ENCODE measurements at regions not wholly inside any gene's neighbourhood (a gene's known extent, or its start where the extent isn't known, plus 50 kb on each side); places are given as distances from the start of the nearest gene placed in this dataset.

DNA sequence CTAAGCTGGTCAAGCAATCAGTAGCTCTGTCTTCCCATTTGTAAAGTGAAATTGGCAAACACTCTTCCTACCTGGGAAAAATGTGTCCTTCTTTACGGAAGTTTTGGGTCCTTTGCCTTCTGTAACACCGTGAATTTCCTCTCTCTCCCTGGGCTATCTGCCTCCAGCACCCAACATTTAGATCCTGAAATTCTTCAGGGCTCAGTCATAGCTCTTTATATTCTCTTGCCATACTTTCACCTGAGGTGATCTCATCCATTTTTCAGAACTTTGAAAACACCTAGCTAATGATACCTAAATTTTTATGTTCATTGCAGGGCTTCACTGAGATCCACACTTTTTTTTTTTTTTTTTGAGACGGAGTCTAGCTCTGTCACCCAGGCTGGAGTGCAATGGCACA is 1042.2 kb downstream of the DIAPH3 start:
- DNase-seq (ENCODE audit: low read depth) = no peak

DNA sequence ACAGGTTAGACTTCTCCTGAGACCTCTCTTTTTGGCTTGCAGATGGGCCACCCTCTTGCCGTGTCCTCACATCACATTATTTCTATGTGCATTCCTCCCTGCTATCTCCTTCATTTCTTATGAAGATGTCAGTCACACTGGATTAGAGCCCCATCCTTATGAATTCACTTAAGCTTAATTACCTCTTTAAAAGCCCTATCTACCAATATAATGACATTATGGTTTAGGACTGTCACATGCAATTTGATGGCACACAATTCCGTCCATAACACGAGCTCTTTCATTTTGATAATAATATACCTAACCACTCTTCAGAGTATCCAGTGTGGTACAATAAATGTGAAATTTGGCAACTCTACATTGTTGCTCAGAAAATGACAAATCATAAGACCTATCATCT is 1037.3 kb downstream of the DIAPH3 start:
- no peak for DNase-seq (ENCODE audit: low read depth)

DNA sequence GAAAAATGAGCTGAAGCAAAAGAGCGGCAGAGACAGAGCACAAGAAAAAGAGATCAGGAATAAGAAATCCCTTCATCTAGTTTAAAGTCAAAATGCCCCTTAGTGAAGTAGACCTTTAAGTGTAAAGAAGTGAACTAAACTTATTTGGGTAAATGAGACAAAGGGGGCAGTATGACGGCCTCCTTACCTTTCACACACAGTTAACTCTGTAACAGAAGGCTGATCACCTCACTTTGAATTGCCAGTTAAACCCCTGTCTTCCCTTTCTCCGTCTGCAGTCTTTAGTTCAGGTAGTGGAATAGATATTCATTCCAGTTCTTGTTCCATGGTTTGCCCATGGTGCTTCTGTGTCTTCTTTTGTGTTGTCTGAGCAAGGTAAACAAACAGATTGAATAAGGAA is 1029.8 kb downstream of the DIAPH3 start:
- DNase-seq (ENCODE audit: low read depth) = no peak

DNA sequence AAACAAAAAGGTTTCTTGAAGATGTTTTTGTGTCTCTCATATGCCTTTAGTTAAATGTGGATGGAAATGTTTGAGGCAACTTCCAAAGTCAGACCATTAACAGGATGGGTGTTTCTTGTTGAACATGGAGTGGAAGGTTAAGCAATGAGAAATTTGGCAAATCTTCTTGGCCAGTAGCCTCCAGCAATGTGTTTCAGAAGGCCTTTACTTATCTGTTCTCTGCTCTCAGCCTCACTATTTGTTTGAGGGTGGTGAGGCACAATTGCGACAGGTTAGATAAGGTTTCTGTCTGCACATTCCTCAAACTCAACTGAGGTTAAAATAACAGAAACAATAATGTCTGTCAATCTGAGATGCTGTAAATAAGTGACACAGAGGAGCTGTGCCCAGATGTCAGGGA is 1019.0 kb downstream of the DIAPH3 start:
- no peak for DNase-seq (ENCODE audit: low read depth)

DNA sequence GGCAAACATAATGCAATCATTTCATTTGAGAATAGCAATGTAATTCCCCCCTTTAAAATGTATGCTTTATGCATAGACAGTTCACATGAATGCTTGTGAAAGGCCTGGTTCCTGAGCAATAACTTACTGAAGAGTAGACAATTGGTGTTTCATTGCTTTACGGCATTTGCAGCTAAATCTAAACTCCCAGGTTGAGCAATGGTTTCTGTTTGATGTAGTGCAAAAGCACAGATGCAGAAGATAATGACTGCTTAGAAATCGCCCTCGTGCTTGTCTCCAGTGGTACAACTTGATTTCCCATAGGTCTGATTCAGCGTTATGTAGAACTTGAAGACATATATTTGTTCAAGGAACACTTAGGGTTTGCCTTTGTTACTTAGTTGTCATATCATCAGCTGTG is 1018.3 kb downstream of the DIAPH3 start:
- DNase-seq (ENCODE audit: low read depth) = no peak

DNA sequence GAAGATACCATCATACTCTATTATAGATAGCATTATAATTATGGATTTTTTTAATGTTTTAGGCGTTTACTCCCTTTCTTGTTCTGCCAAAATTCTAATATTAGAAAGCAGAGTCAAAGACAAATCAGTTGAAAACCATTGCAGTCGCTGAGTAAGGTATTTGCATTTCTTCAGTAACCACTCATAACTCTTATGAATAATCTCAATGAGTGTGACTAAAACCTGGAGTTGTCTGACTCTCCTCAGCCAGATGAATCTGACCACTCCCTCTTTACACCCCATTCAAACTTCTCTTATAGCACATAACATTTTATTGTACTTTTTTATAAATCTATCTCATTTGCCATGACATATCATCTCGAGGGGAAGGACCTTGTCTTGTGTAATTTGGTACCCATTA is 1006.5 kb downstream of the DIAPH3 start:
- DNase-seq (ENCODE audit: low read depth) = no peak

DNA sequence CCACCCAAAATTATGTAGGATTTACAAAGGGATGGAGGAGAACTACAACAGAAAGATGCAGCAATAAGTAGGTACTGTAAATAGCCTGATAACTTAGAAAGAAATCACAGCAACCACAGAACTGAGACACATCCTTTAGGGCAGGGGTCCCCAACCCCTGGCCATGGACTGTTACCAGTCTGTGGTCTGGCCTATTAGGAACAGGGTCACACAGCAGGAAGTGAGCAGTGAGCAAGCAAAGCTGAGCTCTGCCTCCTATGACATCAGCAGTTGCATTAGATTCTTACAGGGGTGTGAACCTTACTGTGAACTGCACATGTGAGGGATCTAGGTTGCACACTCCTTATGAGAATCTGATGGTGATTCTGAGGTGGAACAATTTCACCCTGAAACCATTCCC is 997.6 kb downstream of the DIAPH3 start:
- no peak for DNase-seq (ENCODE audit: low read depth)

DNA sequence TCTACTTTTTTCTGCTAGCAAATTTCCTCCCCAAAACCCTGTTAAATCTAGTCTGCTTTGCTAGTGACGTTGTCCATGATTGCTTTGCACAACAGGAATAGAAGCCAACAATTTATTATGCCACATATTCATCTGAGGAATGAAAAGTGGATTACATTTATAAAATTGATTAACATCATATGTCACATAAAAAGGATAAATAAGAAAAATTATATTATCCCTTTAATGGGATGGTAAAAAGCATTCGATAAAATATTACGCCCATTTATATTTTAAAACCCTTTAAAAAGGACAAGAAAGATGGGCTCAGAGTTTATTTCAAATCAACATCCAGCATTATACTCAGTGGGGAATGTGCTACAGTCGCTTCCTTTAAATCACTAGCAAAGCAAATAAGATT is 991.7 kb downstream of the DIAPH3 start:
- no peak for DNase-seq (ENCODE audit: low read depth)

DNA sequence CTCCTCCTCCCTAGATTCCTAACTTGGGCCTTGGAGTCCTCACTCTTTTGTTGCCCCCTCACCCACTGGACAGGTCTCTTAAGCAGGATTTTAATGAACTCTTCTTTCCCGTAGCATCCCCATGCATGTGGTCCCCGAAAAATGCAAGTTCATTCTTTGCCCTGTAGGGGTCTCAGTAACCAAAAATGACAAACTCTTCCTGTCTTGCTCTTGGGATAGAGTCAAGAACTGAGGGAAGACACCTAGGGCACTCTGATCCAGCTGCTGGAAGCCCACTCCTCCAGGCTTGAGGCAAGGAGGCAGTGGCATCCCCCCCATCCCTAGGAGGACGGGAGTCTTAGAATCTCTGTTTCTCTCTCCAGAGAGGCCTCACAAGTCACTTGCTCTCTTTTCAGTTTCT is 987.0 kb downstream of the DIAPH3 start:
- DNase-seq (ENCODE audit: low read depth) = no peak

DNA sequence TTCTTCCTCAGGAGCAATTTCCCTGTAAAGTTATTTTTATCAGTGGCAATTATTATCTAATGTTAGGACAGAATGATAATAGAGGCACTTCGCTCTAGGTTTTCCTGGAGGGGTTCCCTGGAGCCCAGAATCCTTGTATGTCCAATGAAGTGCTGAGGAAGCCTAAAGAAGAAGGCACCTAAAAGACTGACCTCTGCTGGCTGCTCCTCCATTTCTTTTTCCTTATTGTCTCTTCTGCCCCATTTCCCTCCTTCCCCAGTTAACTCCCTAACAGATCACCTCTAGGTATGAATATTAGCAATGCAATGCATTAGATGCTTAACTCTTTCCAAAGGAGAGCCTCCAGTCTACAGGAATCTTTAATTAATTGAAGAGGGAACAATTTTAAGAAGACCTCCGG is 985.4 kb downstream of the DIAPH3 start:
- DNase-seq (ENCODE audit: low read depth) = no peak

DNA sequence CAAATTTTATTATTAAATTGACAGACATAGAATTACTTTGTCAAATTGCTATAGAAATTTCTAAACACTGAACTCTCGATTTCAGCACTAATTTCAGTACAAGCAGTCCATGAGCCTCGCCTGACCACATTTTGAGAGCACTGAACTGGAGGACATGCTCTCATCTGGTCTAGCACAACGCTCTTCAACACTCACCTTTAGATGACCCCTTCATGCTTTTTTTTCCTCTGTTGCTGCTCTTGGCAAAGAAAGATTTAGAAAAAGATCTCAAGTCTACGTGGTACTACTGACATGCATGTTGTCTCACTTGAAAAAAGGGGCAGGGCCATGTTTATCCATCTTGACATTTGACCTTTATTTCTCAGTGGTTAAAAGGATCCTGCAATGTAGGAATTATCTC is 981.5 kb downstream of the DIAPH3 start:
- no peak for DNase-seq (ENCODE audit: low read depth)

DNA sequence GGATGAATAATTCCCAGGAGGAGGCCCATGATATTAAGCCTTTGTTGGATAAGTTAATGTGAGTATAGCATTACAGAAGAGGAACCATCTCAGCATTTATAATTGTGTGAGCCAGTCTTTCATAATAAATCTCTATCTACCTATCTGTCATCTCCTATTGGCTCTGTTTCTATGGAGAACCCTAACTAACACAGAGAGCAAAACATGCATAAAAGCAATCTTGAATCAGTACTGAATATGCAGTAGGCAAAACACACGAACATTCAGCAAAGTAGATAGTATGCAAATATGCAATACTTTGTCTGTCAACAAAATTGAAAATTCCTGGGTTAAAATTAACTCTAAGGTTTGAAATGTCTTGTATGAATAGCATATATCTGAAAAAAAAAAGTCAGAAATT is 966.3 kb downstream of the DIAPH3 start:
- no peak for DNase-seq (ENCODE audit: low read depth)

DNA sequence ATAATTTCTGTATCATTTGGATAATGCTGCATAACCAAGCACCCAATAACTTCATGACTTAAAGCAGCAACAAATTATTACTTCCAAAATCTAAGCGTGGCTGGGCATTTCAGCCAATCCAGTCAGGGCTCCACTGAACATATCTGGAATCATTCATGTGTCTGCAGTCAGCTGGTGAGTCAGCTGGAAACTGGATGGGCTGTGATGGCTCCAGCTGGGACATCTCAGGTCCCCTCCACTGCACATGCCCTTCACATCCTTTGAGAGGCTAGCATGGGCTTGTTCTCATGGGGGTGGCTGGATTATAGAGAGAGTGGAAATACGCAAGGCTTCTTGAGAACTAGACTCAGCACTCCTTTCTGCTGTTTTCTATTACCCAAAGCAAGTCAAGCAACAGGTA is 961.9 kb downstream of the DIAPH3 start:
- no peak for DNase-seq (ENCODE audit: low read depth)

DNA sequence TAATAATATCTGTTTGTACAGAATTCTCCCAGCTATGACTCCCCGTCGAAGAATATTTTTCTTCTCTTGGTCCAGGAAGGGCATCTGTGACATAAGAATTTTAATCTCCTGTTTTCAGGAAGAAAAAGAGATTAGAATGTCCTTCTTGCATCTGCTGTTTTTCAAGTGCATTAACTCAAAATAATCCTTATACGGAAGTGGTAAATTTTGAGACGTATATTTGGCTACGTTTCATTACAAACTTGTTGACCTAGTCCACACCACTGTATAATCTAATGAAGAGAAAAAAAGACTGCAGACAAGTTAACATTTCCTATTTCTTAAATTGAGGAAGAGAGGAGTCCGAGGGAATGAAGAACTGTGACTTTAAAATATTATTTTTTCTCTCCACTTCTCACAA is 959.9 kb downstream of the DIAPH3 start:
- no peak for DNase-seq (ENCODE audit: low read depth)

DNA sequence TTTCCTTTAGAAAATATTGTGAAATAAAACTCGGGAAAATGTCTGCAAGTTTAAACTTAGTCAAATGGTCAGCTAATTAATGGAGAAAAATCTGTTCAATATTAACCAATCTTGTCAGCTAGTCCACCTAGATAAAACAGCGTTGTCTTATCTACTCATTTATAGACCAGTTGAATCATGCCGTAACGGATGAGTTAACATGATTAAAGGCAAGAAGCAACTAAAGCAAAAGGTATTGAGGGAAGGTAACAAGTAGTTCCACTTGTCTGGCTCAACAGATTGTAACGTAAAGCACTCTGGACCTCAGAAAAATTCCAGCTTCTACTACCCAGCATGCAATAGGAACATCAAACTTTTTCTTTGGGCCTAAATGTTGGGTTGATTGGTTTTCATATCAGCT is 958.2 kb downstream of the DIAPH3 start:
- no peak for DNase-seq (ENCODE audit: low read depth)

DNA sequence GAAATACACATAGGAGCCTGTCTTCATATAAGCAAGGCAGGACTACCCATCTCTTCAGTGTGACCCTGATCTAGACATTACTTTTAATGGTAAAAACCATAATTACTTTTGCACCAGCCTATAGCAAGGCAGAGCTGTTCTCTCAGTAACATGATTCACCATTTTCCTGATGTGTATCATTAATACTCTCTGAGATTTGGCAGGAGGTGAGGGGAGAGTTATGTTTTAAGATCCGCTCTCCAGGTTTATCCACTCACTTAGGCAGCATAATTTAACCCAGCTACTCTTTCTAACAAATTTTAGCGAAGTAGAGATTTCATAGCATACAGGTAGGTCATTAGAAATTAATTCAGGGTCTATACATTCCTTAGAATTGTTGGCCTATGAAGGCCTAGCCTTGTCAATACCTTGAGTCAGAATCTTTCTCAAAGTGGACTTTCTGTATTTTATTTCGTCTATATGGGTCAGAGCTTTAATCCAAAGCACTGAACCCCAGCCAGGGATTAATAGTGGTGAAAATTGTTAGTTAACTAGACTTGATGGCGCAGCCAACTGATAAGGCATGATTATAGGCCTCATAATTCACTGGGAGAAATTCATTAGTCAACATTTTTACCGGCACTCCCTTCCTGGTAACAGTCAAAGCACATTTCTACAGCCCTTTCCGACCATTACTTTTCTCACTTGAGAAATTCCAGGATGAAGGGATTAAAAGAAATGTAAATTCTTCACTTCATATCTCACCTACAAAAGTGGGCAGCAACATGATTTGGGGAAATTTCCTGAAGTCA is 955.1 kb downstream of the DIAPH3 start:
- DNase-seq (ENCODE audit: low read depth) = no peak

DNA sequence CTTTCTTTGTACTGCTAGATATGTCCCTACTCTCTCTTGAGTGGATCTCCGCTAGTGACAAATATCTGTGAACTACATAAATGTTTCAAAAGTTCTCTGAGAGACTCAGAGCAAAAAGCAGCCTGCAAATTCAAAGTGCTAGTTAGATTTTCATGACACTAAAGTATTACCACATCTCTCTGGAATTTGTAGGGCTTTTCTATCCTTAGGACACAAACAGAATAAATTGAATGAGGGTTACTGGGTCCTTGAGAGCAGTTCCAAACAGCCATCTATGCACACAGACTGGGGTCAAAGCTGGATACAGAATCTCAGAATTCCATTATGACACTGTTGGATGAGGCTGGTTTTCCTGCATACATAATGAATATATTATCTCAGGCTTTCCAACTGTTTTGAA is 953.2 kb downstream of the DIAPH3 start:
- no peak for DNase-seq (ENCODE audit: low read depth)

DNA sequence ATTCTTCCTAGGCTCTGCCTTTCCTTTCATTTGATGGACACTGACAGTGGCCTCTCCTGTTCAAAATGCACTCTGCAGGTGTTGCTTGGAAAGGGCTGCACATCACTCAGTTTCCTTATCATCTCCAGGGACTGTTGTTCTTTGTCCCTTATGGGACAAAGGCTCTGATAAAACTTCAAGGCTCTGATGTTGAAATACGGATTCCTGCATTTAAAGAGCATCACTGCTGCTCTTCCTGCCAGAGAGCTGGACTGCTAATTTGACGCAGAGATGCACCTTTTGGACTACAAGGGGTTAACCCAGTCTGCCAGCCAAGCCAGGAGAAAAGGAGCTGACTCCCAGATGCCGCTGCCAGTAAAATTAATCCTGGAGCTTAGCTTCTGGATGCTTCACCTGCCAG is 952.1 kb downstream of the DIAPH3 start:
- DNase-seq (ENCODE audit: low read depth) = no peak

DNA sequence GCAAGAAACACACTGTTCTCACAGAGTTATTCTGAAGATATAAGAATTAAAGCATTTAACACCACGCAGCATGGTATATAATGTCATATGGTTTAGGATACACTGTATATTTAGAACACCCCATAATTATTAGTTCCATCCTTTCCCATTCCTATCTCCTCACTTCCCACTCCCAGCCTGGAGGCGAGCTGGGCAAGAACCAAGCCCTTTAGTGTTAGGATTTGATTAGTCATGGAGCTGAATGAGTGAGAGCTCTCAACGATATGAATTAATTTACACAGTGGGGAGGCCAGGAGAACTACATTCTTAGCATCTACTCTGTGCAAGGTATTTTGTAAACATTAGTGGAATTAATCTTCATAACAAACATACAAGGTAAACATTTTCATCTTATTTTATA is 934.3 kb downstream of the DIAPH3 start:
- no peak for DNase-seq (ENCODE audit: low read depth)

DNA sequence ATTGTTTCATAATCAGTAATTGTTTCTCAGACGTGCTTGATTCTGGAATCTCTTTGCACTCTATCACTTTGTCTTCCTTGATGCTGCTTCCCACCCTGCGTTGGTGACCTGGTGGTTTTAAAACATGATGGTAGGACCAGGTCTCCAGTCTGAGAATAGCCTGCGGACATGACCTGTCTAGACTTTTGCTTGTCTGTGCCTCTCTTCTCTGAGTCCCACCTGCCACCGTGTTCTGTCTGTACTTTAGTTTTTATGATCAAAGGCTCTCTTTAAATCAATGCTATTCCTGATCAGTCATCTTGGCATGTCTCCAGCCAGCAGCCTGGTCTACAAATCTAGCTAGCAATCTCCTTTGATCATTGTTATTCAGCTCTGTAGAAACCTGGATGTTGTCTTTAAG is 933.9 kb downstream of the DIAPH3 start:
- DNase-seq (ENCODE audit: low read depth) = no peak

DNA sequence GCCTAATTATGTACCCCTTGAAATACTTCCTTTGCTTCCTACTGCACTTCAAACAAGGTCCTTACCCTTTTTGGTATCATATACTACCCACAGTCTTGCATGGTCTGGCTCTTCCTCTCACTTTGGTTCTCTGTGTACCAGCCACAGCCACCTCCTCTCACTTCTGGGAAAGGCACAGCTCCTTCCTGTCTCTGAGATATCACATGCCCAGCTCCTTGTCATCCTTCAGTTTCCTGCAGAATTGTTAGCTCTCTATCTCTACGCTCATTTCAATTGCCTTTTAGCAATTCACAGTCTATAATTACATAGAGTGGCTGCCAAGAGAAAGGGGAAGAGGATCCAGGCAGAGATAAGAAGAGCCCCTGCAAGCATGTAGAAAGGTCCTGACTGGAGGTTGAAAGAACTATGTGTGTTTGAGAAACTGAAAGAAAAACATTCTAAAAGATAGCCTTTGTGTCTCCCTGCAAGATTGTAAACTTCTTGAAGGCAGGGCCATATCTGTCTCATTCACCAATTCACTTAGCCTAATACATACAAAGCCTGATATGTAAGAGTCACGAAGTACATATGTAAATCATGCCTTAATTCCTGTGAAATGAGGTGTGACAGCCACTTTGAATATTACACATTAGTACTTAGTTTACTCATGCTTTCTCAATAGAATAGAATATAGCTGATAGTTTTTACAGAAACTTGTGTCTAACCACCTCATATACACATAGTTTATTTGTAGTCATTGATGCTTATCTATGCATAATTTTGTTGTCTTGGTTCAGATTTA is 933.1 kb downstream of the DIAPH3 start:
- no peak for DNase-seq (ENCODE audit: low read depth)

DNA sequence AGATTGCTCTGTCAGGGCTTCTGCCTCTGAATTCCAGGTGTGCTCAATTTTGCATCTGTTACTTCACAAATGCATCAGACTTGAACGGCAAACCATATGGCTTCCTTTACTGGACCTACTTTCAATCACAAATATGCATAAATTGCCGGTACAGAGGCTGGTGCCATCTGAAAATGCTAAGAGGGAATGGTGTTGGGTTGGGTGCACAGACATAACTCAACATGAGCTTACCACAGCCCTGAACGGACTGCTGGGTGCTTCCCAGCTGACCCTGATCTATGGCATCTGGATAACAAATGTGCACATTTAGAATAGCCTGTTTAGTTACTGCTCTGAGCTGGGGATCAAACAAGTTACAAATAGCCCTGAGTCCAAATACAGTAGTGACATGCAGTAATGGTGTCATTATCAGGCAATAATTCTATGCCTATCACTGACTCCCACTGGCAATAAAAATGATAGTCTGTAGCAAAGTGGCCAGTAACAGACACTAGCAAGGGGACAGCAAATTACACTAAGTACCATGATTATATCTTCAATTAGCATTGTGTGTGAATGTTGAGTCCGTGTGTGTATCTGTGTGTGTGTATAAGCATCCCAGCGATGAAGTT is 927.3 kb downstream of the DIAPH3 start:
- no peak for DNase-seq (ENCODE audit: low read depth)

DNA sequence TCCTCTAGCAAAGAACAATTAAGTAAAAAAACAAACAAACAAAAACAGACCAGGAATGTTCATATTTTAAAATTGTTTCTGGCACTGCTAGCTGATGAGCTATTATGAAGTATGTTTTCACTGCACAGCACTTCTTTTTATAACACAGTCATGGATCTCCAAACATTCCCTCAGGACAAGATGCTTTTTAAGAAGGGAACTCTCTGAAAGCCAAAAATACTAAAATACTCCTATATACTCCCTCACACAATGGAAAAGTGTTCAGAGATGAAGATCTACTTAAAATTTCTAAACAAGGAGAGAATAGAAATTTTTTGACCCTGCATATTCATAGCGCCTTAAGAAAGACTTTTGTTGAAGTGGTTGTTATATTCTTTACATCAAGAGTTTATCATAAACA is 926.8 kb downstream of the DIAPH3 start:
- DNase-seq (ENCODE audit: low read depth) = no peak

Measured in GM04504 (cell line).